DOHH2 (cell line): ENCODE measurements at regions not wholly inside any gene's neighbourhood (a gene's known extent, or its start where the extent isn't known, plus 50 kb on each side); places are given as distances from the start of the nearest gene placed in this dataset.

ENCODE experiments used
- EZH2phosphoT487 ChIP-seq: fragments of 200-600 bp; sonication (generic); IDR thresholded peaks from 2 replicates; pipeline ENCODE4 v1.6.1; 2017; ENCODE audit warnings: borderline replicate concordance, mild to moderate bottlenecking, antibody characterized with exemption, low read length, moderate library complexity, mixed read lengths
- TF ChIP-seq, protein P1 (sequence below): fragments of 200-600 bp; sonication (generic); IDR thresholded peaks from one replicate; pipeline ENCODE4 v1.5.1; 2014; ENCODE audit warnings: antibody characterized with exemption, mild to moderate bottlenecking, low read depth, low read length; ENCODE audit not compliant: poor library complexity, severe bottlenecking

DNA sequence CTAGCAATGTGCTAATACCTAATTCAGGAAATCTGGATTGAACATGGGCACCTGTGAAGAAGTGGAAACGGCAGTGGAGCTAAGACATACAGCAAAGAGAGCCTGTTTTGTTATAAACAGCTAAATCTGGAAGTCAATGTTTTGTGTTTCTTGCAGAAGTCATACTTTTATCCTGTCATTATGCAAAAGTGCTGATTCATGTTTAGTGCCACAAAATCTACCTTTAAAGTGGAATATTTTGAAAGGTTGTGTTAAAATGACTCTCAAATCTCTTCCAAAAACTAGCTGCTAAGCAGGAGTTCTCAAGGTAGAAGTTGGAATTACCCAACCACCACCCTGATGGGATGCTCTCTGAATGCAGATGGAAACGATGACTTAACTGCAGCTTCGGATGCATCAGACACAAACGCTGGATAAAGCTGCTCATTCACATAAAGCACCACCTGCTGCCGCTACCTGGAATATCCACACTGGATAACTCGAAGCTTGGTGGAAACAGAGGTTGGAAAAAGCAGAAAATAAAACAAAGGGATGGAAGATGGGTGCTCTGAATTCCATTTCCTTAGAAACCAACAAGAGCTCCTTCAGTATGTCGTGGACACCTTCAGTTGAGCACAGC lies 132.6 kb upstream of the ZNF236 start:
- TF ChIP-seq, protein P1, sequence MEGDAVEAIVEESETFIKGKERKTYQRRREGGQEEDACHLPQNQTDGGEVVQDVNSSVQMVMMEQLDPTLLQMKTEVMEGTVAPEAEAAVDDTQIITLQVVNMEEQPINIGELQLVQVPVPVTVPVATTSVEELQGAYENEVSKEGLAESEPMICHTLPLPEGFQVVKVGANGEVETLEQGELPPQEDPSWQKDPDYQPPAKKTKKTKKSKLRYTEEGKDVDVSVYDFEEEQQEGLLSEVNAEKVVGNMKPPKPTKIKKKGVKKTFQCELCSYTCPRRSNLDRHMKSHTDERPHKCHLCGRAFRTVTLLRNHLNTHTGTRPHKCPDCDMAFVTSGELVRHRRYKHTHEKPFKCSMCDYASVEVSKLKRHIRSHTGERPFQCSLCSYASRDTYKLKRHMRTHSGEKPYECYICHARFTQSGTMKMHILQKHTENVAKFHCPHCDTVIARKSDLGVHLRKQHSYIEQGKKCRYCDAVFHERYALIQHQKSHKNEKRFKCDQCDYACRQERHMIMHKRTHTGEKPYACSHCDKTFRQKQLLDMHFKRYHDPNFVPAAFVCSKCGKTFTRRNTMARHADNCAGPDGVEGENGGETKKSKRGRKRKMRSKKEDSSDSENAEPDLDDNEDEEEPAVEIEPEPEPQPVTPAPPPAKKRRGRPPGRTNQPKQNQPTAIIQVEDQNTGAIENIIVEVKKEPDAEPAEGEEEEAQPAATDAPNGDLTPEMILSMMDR = no peak
- TF ChIP-seq EZH2phosphoT487 = no peak
